Stimulated activated naive CD8-positive, alpha-beta T cell treated with anti-CD3 and anti-CD28 coated beads, Interleukin-15, Interleukin-2, amounts not matched to agents 100 U/mL and 50 U/mL, for 24 hours (primary cell): ENCODE measurements at regions not wholly inside any gene's neighbourhood (a gene's known extent, or its start where the extent isn't known, plus 50 kb on each side); places are given as distances from the start of the nearest gene placed in this dataset.

ENCODE experiments used
- ATAC-seq: fragments of 150-1000 bp; cut with Tn5 transposase; one replicate; pipeline ENCODE4 v1.10.0; 2021
- DNase-seq: peaks from one replicate; pipeline ENCODE4 v3.0.0; 2021

GRCh38 chr2:239762106-239762505 lies 263.0 kb downstream of the NDUFA10 start:
- no peak for DNase-seq
- no peak for ATAC-seq

GRCh38 chr2:239760596-239760995 lies 264.5 kb downstream of the NDUFA10 start:
- DNase-seq: no peak

DNA sequence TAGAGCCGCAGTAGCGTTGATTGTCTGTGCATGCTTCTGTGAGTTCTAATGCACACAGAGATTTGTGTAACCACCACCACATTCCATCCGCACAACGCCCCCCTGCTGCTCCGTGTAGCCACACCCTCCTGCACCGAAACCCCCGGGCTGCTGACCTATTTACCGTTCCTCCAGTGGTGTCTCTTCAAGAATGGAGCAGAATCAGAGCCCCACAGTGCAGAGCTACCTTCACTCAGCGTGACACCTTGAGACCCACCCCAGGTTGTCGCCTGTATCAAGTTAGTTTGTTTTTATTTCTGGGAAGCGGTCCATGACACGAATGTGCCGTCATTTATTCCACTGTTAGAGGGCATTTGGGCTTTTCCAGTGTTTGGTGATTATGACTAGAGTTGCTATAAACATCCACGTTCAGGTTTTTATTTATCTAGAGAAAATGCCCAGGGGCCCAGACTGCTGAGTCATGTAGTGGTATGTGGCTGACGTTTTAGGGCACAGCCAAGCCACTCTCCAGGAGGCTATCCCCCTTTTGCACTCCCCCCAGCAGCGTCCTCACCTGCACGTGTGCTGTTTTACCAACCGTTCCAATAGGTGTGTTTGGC lies 266.8 kb downstream of the NDUFA10 start:
- DNase-seq: no peak
- ATAC-seq: no peak

More at GRCh38 chr2:239760596-239760995, 264.5 kb downstream of the NDUFA10 start:
- ATAC-seq: no peak

- ATAC-seq: peak; percentile 10
- no peak for DNase-seq
Measured at GRCh38 chr2:239756790-239757760, 268.1 kb downstream of the NDUFA10 start.

- no peak for DNase-seq
- ATAC-seq: no peak
Measured at GRCh38 chr2:239756031-239756789, 268.9 kb downstream of the NDUFA10 start.

DNA sequence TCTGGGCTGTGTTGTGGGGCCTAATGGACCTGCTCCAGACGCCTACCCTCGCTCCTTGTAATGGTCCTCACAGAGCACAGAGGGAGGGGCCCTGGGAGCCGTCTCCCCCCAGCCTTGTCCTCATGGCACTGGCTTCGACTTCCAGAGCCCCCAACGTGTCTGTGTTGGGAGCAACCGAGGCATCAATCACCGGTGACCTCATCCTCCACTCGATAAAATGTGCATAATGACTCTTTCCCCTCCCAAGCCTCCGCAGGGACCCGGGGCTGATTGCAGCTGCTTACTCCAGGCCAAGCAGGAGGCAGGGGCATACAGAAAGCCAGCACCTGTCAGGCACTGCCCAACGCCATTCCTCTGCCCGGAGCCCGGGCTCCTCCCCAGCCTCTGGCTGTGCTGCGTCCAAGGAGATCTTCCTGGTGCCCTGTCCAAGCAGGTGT lies 271.7 kb downstream of the NDUFA10 start:
- no peak for ATAC-seq
- DNase-seq: no peak

DNA sequence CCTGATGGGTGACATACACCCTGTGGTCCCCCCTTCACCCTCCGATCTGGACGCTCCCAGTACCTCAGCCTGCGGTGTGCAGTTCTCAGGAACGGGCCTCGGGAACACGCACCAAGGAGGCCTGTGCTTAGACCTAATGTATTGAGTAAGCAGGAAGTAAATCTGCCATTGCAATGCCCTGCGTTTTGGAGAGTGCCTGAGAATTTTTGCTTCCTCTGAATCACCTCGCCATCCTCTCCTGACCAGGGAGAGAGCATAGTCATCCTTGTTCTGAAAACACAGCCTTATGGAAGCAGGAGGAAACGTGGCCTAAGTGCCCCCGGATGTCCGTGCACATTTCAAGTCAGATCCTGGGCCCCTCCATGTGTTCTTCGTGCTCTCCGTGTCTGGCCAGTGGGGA lies 272.2 kb downstream of the NDUFA10 start:
- ATAC-seq (no peak), DNase-seq (no peak)

DNA sequence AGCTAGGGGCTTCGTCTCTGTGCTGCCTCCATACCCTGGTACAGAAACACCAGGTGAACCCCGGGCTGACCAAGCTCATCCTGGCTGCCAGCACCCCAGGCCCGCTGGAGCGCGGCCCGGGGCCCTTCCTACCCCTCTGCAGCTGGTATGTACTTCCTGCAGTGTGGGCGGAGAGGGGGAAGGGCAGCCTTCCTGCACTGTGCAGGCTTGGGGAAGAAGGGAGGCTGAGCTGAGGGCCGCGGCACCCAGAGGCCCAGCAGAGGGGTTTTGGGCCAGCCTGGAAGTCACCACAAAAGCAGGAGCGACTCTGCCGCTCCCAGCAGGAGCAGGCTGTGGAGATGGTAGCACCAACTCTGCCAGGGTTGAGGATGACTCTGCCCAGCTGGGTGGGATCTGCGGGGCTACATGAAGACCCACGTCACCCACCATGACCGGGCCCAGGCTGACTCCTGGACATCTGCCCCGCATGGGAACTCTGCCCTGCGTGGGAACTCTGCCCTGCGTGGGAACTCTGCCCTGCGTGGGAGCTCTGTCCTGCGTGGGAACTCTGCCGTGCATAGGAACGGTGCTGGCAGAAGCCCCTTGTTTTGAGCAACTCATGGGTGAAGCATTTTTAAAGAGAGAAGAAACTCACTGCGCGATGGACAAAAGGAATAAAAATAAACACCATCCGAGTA lies 273.3 kb downstream of the NDUFA10 start:
- peak; percentile 49 for DNase-seq
- peak; percentile 70 for ATAC-seq

DNA sequence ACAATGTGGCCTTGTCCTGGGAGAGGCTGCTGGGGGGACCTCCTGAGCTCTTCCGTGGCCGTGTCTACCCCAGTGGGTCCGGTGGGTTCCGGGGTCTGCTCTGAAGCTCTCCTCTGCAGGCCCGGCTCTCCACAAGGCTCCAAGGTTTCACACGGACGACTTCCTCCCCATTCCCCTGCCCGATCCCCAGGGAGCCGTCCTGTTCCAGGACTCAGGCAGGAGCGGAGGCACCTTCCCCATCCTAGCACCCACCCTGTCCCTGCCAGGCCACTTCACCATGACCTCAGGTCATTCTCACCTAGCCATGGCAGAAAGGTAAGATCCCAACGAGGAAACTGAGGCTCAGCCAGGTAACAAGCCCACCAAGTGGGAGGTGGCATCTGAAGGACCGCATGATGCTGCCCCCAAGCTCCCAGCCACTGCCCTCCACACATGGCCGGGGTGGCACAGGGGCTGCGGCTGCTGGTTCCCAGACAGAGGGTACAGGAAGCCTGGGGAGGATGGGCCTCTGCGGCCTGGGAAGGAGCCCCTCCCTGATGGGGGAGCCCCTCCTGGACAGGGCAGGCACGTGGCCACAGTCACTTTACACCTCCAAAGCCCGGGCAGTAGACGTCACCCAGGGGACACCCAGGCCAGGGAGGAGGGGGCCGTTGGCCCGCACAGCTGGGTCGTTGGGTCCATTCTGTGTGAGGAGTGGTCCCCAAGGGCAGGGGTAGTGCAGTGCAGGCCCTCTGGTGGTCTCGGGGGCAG lies 274.0 kb downstream of the NDUFA10 start:
- DNase-seq (no peak), ATAC-seq (no peak)

DNA sequence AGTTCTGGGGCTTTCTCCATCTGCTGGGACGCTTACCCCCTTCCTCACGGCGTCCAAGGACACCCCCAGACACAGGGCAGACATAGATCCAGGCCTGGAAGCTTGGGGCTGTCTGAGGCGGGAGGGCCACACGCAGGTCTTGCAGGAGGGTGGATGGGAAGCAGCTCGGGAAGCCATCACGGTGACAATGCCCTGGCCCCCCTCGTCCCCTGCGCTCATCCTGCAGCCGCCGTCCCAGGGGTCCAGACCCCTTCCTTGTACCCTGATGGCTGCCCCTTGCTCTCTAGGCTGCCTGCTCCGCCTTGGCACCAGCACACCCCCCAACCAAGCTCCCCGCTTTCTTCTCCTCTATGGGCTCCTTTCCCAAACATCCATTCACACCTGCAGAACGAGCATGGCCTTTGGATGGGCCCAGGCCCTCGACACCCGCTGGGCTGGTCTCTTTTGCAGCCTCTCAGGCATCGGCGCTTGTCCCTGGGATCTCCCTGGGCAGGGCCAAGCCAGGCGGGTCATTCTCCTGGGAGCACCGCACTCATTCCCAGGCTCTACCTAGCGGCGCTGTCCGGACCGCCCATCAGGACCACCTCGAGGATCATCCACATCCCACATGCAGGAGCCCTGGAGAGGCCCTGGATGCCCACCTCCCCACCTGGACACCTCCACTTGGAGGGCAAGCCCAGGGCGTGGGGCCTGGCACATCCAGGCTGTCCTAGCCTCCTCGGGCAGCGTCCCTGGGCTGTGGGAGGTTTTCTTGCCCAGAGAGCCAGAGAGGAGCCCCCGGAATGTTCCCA lies 274.9 kb downstream of the NDUFA10 start:
- ATAC-seq (no peak), DNase-seq (no peak)

- DNase-seq (no peak), ATAC-seq (no peak)
Measured at GRCh38 chr2:239749272-239749873, 275.8 kb downstream of the NDUFA10 start.

GRCh38 chr2:239748811-239749210 lies 276.3 kb downstream of the NDUFA10 start:
- no peak for ATAC-seq
- DNase-seq: no peak

- no peak for DNase-seq
- ATAC-seq: no peak
Measured at GRCh38 chr2:239747771-239748170, 277.4 kb downstream of the NDUFA10 start.

DNA sequence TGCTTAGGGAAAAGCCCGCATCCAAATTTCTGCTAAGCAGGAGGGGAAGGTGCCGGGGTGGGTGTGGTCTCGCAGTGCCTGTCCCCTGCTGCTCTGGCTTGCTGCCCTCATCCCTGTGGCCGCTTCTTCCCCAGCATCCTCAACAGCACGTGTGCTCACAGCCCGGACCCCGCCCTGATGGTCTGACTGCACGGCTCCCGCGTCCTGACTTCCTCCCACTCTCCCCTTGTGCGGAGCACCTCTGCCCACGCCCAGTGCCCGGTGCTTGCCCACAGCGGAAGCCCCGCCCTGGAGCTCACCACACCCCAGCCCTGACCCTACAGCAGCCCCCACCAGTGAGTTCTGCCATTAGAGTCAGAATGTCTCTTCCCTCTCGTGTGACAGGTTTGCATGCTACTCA lies 277.9 kb downstream of the NDUFA10 start:
- DNase-seq: no peak
- ATAC-seq: no peak

DNA sequence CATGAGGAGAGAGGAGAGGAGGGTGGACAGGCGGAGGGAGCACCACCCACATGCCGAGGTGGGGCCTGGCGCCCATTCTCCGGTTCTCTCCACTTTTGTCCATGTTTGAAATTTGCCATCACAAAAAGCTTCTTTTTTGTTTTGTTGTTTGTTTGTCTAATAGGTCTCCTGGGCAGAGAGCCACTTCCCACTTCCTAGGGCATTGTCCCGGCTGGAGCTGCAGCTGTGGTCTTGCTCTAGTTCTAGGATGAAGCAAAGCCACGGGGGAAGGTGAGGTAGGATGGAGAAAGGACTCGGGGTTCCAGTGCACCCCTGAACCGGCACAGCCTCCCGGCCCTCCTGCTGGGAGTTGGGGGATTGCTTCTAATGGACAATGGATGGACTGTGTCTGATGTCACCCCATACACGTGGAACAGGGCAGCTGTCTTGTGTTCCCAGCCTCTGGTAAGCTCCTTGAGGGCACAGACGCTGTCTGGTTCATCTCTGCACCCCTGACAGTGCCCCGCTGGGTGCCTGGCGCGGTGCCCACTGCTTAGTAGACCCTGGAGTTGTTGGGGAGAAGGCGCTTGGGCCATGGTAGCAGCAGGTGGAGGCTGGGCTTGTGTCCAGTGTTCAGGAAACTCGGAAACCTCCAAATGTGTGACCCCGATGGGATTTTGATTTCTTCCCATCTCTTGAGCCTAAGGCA lies 278.4 kb downstream of the NDUFA10 start:
- DNase-seq: no peak

GRCh38 chr2:239745386-239746227 lies 279.5 kb downstream of the NDUFA10 start:
- no peak for DNase-seq
- no peak for ATAC-seq

More for the DNA sequence above, 278.4 kb downstream of the NDUFA10 start:
- ATAC-seq: no peak

GRCh38 chr2:239744706-239745340 lies 280.3 kb downstream of the NDUFA10 start:
- DNase-seq (no peak), ATAC-seq (no peak)

DNA sequence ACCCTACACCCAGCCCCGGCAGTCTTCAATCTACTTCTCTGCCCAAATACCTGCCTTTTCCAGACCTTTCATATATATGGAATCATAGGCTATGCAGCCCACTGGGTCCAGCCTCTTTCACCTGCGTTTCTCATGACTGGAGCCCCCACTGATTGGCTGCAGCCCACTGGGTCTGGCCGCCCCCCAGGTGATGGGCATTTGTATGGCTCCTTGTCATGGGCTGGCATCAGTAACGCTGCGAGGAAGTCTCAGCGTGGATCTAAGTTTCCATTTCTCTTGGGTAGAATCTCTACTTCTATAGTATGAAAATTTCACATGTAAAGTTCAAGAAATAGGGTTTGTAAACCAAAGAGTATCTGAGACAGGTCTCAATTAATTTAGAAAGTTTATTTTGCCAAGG lies 281.9 kb downstream of the NDUFA10 start:
- ATAC-seq: no peak
- DNase-seq: no peak
